Mesenchymal stem cell (in vitro differentiated cells and primary cell): ENCODE measurements at regions not wholly inside any gene's neighbourhood (a gene's known extent, or its start where the extent isn't known, plus 50 kb on each side); places are given as distances from the start of the nearest gene placed in this dataset.
"Not testable (repeated sequence)": the region's sequence is repeated elsewhere in the genome, so short reads cannot be mapped to it uniquely, and the experiment has no call there.

Source experiments
- DNase-seq: peaks from one replicate; pipeline ENCODE4 v3.0.0-alpha.2; 2013
- H2AFZ ChIP-seq: one replicate; pipeline ENCODE4 v1.6.1; 2013; ENCODE audit warnings: low read depth, mild to moderate bottlenecking, control low read depth, inconsistent platforms, low read length, moderate library complexity
- H2AK5ac ChIP-seq: 2 replicates; pipeline ENCODE4 v1.6.1; 2013; ENCODE audit warnings: low read length, moderate library complexity, mild to moderate bottlenecking, inconsistent platforms; ENCODE audit not compliant: severe bottlenecking
- H2BK120ac ChIP-seq: one replicate; pipeline ENCODE4 v1.6.1; 2013; ENCODE audit warnings: low read depth, mild to moderate bottlenecking, inconsistent platforms, low read length, moderate library complexity
- H2BK12ac ChIP-seq, 2 experiments: one replicate each; pipeline ENCODE4 v1.6.1; 2013; ENCODE audit warnings: inconsistent platforms in 2 of 2, low read length in 2 of 2, mild to moderate bottlenecking in 2 of 2, moderate library complexity in 2 of 2, control low read depth in 1 of 2
- H2BK15ac ChIP-seq: one replicate; pipeline ENCODE4 v1.6.1; 2013; ENCODE audit warnings: mild to moderate bottlenecking, low read depth, inconsistent platforms; ENCODE audit not compliant: poor library complexity, severe bottlenecking
- H2BK5ac ChIP-seq: 2 replicates; pipeline ENCODE4 v1.6.1; 2013; ENCODE audit warnings: low read depth, mild to moderate bottlenecking, low read length, control low read depth, inconsistent platforms; ENCODE audit not compliant: poor library complexity, severe bottlenecking
- H3K14ac ChIP-seq, 2 experiments: one replicate each; pipeline ENCODE4 v1.6.1; 2013; ENCODE audit warnings: inconsistent platforms in 2 of 2, low read length in 2 of 2, control low read depth in 1 of 2, mild to moderate bottlenecking in 1 of 2, moderate library complexity in 1 of 2
- H3K18ac ChIP-seq, 2 experiments: one replicate each; pipeline ENCODE4 v1.6.1; 2013; ENCODE audit warnings: inconsistent platforms in 2 of 2, low read length in 2 of 2, control low read depth in 1 of 2, low read depth in 1 of 2, mild to moderate bottlenecking in 1 of 2
- H3K23ac ChIP-seq, 2 experiments: one replicate each; pipeline ENCODE4 v1.6.1; 2013; ENCODE audit warnings: inconsistent platforms in 2 of 2, low read length in 2 of 2, mild to moderate bottlenecking in 2 of 2, moderate library complexity in 2 of 2, control low read depth in 1 of 2
- H3K27ac ChIP-seq: 2 replicates; pipeline ENCODE4 v1.5.1; 2013; ENCODE audit warnings: mild to moderate bottlenecking, moderate library complexity, low read length, control low read depth, inconsistent platforms; ENCODE audit not compliant: poor library complexity, severe bottlenecking
- H3K27me3 ChIP-seq, 2 experiments: 2 replicates each; pipeline versions ENCODE4 v1.6.1 to v1.7.0; 2013; ENCODE audit warnings: low read length in 2 of 2, mild to moderate bottlenecking in 2 of 2, moderate library complexity in 2 of 2, control low read depth in 1 of 2, inconsistent platforms in 1 of 2; ENCODE audit not compliant: control insufficient read depth in 1 of 2, insufficient read depth in 1 of 2
- H3K36me3 ChIP-seq, 2 experiments: 2 replicates each; pipeline versions ENCODE4 v1.6.1 to v1.7.0; 2013; ENCODE audit warnings: low read length in 2 of 2, control low read depth in 1 of 2, inconsistent platforms in 1 of 2, low read depth in 1 of 2, mild to moderate bottlenecking in 1 of 2; ENCODE audit not compliant: insufficient read depth in 2 of 2, control insufficient read depth in 1 of 2
- H3K4ac ChIP-seq, 2 experiments: one replicate each; pipeline ENCODE4 v1.6.1; 2013; ENCODE audit warnings: inconsistent platforms in 2 of 2, low read length in 2 of 2, mild to moderate bottlenecking in 2 of 2, moderate library complexity in 2 of 2, control low read depth in 1 of 2, low read depth in 1 of 2
- H3K4me1 ChIP-seq: 2 replicates; pipeline ENCODE4 v1.6.1; 2013; ENCODE audit warnings: low read depth, low read length, control low read depth; ENCODE audit not compliant: control insufficient read depth, insufficient read depth
- H3K4me2 ChIP-seq: 2 replicates; pipeline ENCODE4 v1.6.1; 2013; ENCODE audit warnings: low read length, mild to moderate bottlenecking, inconsistent platforms; ENCODE audit not compliant: poor library complexity, severe bottlenecking
- H3K4me3 ChIP-seq, 2 experiments: 2 replicates each; pipeline versions ENCODE4 v1.5.1 to v1.7.0; 2013; ENCODE audit warnings: low read length in 2 of 2, mild to moderate bottlenecking in 2 of 2, control low read depth in 1 of 2, low read depth in 1 of 2; ENCODE audit not compliant: insufficient read depth in 1 of 2
- H3K79me1 ChIP-seq: replicated peaks from 2 replicates; pipeline ENCODE4 v1.6.1; 2013; ENCODE audit warnings: mild to moderate bottlenecking, control low read depth, low read length, inconsistent platforms; ENCODE audit not compliant: poor library complexity, severe bottlenecking
- H3K9ac ChIP-seq: 2 replicates; pipeline ENCODE4 v1.7.0; 2013; ENCODE audit warnings: mild to moderate bottlenecking, low read length, moderate library complexity
- H3K9me3 ChIP-seq: 2 replicates; pipeline ENCODE4 v1.7.0; 2013; ENCODE audit warnings: mild to moderate bottlenecking, low read length; ENCODE audit not compliant: control insufficient read depth
- H4K8ac ChIP-seq: one replicate; pipeline ENCODE4 v1.6.1; 2013; ENCODE audit warnings: inconsistent platforms, mild to moderate bottlenecking, low read length, moderate library complexity
- H4K91ac ChIP-seq: one replicate; pipeline ENCODE4 v1.6.1; 2013; ENCODE audit warnings: mild to moderate bottlenecking, low read length, inconsistent platforms
- WGBS: methylation state at CpG from one replicate; pipeline ENCODE4 v1.1.7; 2013; ENCODE audit warnings: mixed read lengths; 5-methylcytosine and 5-hydroxymethylcytosine counted together

- not testable (repeated sequence) for H3K4me3 ChIP-seq, H4K91ac ChIP-seq
Observed at GRCh38 chr9:2397875-2398274, 223.7 kb upstream of the VLDLR start.

GRCh38 chr9:2401746-2402145 is 219.8 kb upstream of the VLDLR start:
- not testable (repeated sequence) for H4K91ac ChIP-seq, H2AFZ ChIP-seq, H3K23ac ChIP-seq, H3K79me1 ChIP-seq, H2BK5ac ChIP-seq, H4K8ac ChIP-seq, H3K4me3 ChIP-seq, H2BK15ac ChIP-seq, H2AK5ac ChIP-seq, H3K14ac ChIP-seq, H3K27ac ChIP-seq, H3K9me3 ChIP-seq, DNase-seq, H3K36me3 ChIP-seq, H2BK12ac ChIP-seq, H2BK120ac ChIP-seq, H3K4me1 ChIP-seq, H3K4me2 ChIP-seq, H3K18ac ChIP-seq, H3K9ac ChIP-seq, H3K27me3 ChIP-seq, H3K4ac ChIP-seq
- WGBS, result no CpG with 5 or more reads among the region's 3 CpGs

More at GRCh38 chr9:2397875-2398274, 223.7 kb upstream of the VLDLR start:
- H2BK12ac ChIP-seq, H3K9me3 ChIP-seq, H3K36me3 ChIP-seq, H3K23ac ChIP-seq, H2BK120ac ChIP-seq, H3K18ac ChIP-seq, H4K8ac ChIP-seq, H3K9ac ChIP-seq, H3K79me1 ChIP-seq, H3K4me1 ChIP-seq, H2AK5ac ChIP-seq, H2AFZ ChIP-seq, DNase-seq, H3K27ac ChIP-seq, H3K4ac ChIP-seq, H3K27me3 ChIP-seq, H2BK5ac ChIP-seq, H3K4me2 ChIP-seq, H2BK15ac ChIP-seq, H3K14ac ChIP-seq: not testable (repeated sequence)

GRCh38 chr9:2403701-2404100 is 217.9 kb upstream of the VLDLR start:
- no peak overlapping the region for H2BK120ac ChIP-seq

GRCh38 chr9:2406252-2406651 is 215.3 kb upstream of the VLDLR start:
- Histone ChIP-seq H2BK12ac (no peak overlapping the region), H3K4ac (no peak overlapping the region), H3K4me1 (no peaks in the 10 kb centered on the region), H3K14ac (no peak overlapping the region), H3K9ac (no peak overlapping the region), H3K23ac (no peak overlapping the region), H2AFZ (no peak overlapping the region), H4K91ac (no peak overlapping the region), H3K9me3 (peaks cover 3% of the 10 kb centered on the region), H2BK5ac (no peak overlapping the region), H3K79me1 (no peaks in the 10 kb centered on the region), H3K27ac (no peak overlapping the region), H3K27me3 (no peaks in the 10 kb centered on the region), H3K4me3 (no peak overlapping the region), H4K8ac (no peak overlapping the region), H3K4me2 (no peak overlapping the region), H3K18ac (no peak overlapping the region), H2BK120ac (no peak overlapping the region), H2BK15ac (no peak overlapping the region), H2AK5ac (no peak overlapping the region), H3K36me3 (no peaks in the 10 kb centered on the region)
- WGBS, result 81% methylated on average over 12 of the region's 12 CpGs
- DNase-seq, result no peak

More at GRCh38 chr9:2403701-2404100, 217.9 kb upstream of the VLDLR start:
- no peak overlapping the region for H4K91ac ChIP-seq
- H2BK15ac ChIP-seq, result no peak overlapping the region
- no peak overlapping the region for H3K23ac ChIP-seq
- H3K18ac ChIP-seq, result no peak overlapping the region
- H2BK5ac ChIP-seq, result no peak overlapping the region
- no peak overlapping the region for H4K8ac ChIP-seq
- no peak overlapping the region for H2BK12ac ChIP-seq
- no peak overlapping the region for H3K4me2 ChIP-seq
- H3K36me3 ChIP-seq, result no peaks in the 10 kb centered on the region
- H3K4me3 ChIP-seq, result no peak overlapping the region
- H3K4me1 ChIP-seq, result no peaks in the 10 kb centered on the region
- WGBS, result 38% methylated on average over 1 of the region's 1 CpG
- H3K27ac ChIP-seq, result no peak overlapping the region
- H3K79me1 ChIP-seq, result no peaks in the 10 kb centered on the region
- no peak overlapping the region for H2AK5ac ChIP-seq
- H2AFZ ChIP-seq, result no peak overlapping the region
- peaks cover 3% of the 10 kb centered on the region for H3K9me3 ChIP-seq
- H3K14ac ChIP-seq, result no peak overlapping the region
- DNase-seq, result peak; percentile 4
- no peaks in the 10 kb centered on the region for H3K27me3 ChIP-seq
- no peak overlapping the region for H3K9ac ChIP-seq
- H3K4ac ChIP-seq, result no peak overlapping the region
